HEK293T (cell line): ENCODE measurements at regions not wholly inside any gene's neighbourhood (a gene's known extent, or its start where the extent isn't known, plus 50 kb on each side); places are given as distances from the start of the nearest gene placed in this dataset.

Experiments
- CTCF ChIA-PET: fragments of 350-600 bp; formaldehyde crosslinking; extraction: SDS; loops from one replicate; lab custom pipeline; 2021; ENCODE audit warnings: antibody characterized with exemption, inconsistent platforms; lab: Yijun Ruan, JAX
- POLR2A ChIA-PET: fragments of 350-600 bp; formaldehyde crosslinking; extraction: SDS; loops from one replicate; lab custom pipeline; 2020; ENCODE audit warnings: antibody characterized with exemption, inconsistent platforms; lab: Yijun Ruan, JAX
- DNase-seq: peaks from one replicate; pipeline ENCODE4 v3.0.0; 2012; ENCODE audit warnings: mixed read lengths; ENCODE audit errors: extremely low spot score
- ARNT ChIP-seq: fragments of 450-650 bp; IDR thresholded peaks from 2 replicates; pipeline ENCODE4 v1.6.1; 2017; ENCODE audit warnings: mild to moderate bottlenecking
- BHLHE40 ChIP-seq: fragments of 450-650 bp; IDR thresholded peaks from 2 replicates; pipeline ENCODE4 v1.6.1; 2016; ENCODE audit warnings: mild to moderate bottlenecking, moderate library complexity, borderline replicate concordance
- CTBP1 ChIP-seq: fragments of 450-650 bp; IDR thresholded peaks from 2 replicates; pipeline ENCODE4 v1.6.1; 2016; ENCODE audit warnings: borderline replicate concordance
- ELF4 ChIP-seq: fragments of 450-650 bp; IDR thresholded peaks from 2 replicates; pipeline ENCODE4 v1.6.1; 2017; ENCODE audit warnings: antibody characterized with exemption
- FOXA1 ChIP-seq: fragments of 450-650 bp; IDR thresholded peaks from 2 replicates; pipeline ENCODE4 v1.6.1; 2016; ENCODE audit warnings: mild to moderate bottlenecking
- FOXK2 ChIP-seq: fragments of 450-650 bp; IDR thresholded peaks from 2 replicates; pipeline ENCODE4 v1.6.1; 2016; ENCODE audit warnings: mild to moderate bottlenecking
- FOXM1 ChIP-seq: fragments of 450-650 bp; IDR thresholded peaks from 2 replicates; pipeline ENCODE4 v1.6.1; 2017; ENCODE audit warnings: mild to moderate bottlenecking, borderline replicate concordance
- HDGF ChIP-seq: fragments of 450-650 bp; IDR thresholded peaks from 2 replicates; pipeline ENCODE4 v1.6.1; 2017; ENCODE audit warnings: antibody characterized with exemption, borderline replicate concordance
- L3MBTL2 ChIP-seq: fragments of 450-650 bp; conservative IDR thresholded peaks from 2 replicates; pipeline ENCODE4 v1.6.1; 2016; ENCODE audit warnings: mild to moderate bottlenecking
- LEF1 ChIP-seq: fragments of 450-650 bp; IDR thresholded peaks from 2 replicates; pipeline ENCODE4 v1.6.1; 2017; ENCODE audit warnings: mild to moderate bottlenecking, borderline replicate concordance
- NFRKB ChIP-seq: fragments of 450-650 bp; IDR thresholded peaks from 2 replicates; pipeline ENCODE4 v1.6.1; 2016; ENCODE audit warnings: mild to moderate bottlenecking, moderate library complexity
- SP1 ChIP-seq: fragments of 450-650 bp; IDR thresholded peaks from 2 replicates; pipeline ENCODE4 v1.6.1; 2017
- SUZ12 ChIP-seq: fragments of 450-650 bp; IDR thresholded peaks from 2 replicates; pipeline ENCODE4 v1.6.1; 2016; ENCODE audit warnings: mild to moderate bottlenecking
- TARDBP ChIP-seq: fragments of 450-650 bp; IDR thresholded peaks from 2 replicates; pipeline ENCODE4 v1.6.1; 2016
- ZNF384 ChIP-seq: fragments of 450-650 bp; IDR thresholded peaks from 2 replicates; pipeline ENCODE4 v1.6.1; 2016
- TF ChIP-seq, protein P1 (sequence below): fragments of 450-650 bp; IDR thresholded peaks from 2 replicates; pipeline ENCODE4 v1.6.1; 2016

DNA sequence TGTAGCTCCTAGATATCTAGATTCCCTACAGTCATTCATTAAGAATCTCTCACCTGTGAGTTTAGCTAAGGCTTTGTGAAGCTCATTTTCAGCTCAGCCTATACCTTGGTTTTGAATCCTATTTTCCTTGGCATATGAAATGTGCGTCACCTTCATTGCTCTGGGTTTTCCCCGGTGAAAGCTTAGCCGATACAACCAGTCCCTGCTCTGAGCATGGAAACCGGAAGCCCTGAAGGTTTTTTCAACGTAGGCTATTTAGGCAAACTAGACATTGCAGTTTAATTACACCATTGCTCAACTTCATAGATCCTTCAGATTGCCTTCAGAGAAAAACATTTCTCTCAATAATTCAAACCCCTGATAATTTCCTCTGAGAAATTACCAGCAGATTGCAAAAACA, 206.8 kb upstream of the TPRG1 start:
- no peak for DNase-seq
- ChIA-PET POLR2A (no interaction called here), CTCF (no interaction called here)
- no peak for TF ChIP-seq SP1
- TF ChIP-seq, protein P1, sequence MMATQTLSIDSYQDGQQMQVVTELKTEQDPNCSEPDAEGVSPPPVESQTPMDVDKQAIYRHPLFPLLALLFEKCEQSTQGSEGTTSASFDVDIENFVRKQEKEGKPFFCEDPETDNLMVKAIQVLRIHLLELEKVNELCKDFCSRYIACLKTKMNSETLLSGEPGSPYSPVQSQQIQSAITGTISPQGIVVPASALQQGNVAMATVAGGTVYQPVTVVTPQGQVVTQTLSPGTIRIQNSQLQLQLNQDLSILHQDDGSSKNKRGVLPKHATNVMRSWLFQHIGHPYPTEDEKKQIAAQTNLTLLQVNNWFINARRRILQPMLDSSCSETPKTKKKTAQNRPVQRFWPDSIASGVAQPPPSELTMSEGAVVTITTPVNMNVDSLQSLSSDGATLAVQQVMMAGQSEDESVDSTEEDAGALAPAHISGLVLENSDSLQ, result no peak
- TF ChIP-seq HDGF, result no peak
- TF ChIP-seq TARDBP, result no peak

- ChIA-PET POLR2A (no interaction called here), CTCF (no interaction called here)
- TF ChIP-seq, protein P1, result no peak
- no peak for TF ChIP-seq L3MBTL2
- TF ChIP-seq ARNT, result no peak
- TF ChIP-seq BHLHE40, result no peak
- TF ChIP-seq SUZ12, result no peak
- TF ChIP-seq FOXA1, result no peak
- TF ChIP-seq NFRKB, result no peak
- no peak for TF ChIP-seq ELF4
- TF ChIP-seq FOXK2, result no peak
- no peak for TF ChIP-seq TARDBP
- TF ChIP-seq FOXM1, result no peak
- no peak for TF ChIP-seq SP1
- TF ChIP-seq LEF1, result no peak
- no peak for TF ChIP-seq ZNF384
- TF ChIP-seq CTBP1, result no peak
- DNase-seq, result no peak
Observed at GRCh38 chr3:188972310-188972709, 199.5 kb upstream of the TPRG1 start.

DNA sequence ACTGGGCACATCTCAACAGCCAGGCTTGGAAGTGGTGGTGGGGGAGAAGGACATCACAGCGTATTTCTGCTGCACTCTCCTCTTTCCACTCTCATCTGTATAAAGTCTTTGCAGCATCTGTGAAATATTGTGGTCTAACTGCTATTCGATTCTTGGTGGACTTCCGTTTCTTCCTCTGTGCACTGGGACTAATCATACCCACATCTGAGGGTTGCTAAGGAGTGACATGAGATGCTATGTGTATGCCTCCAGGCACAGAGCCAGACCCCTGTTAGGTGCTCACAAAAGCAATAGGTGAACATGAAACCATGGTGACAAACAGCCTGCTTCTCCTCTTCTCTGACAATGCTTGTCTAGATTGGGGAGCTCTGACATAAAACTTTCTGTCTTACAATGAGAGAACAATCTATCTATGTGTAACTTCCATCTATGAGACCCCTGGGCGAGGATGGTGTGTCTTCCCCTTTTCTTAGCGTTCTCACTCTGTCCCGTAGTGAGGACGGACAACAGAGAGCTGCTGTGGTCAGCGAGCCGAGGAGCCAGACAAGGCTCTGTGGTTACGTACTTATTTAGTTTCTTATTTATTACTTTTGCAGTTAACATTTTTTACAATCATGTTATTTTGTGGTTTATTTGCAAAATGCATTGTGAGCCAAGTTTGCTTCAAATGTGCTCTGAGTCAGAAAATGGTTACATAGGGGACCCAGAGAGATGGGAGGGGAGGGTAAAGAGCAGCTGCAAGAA, 196.7 kb upstream of the TPRG1 start:
- ChIA-PET CTCF (interaction anchor here (0.6 kb wide), 1 partner anchor 10 kb away, joined by 3 read pairs; no protein-coding TSS in a partner anchor), POLR2A (no interaction called here)
- DNase-seq, result no peak
- no peak for TF ChIP-seq LEF1
- no peak for TF ChIP-seq SP1
- no peak for TF ChIP-seq FOXM1
- no peak for TF ChIP-seq FOXK2
- TF ChIP-seq CTBP1, result no peak

DNA sequence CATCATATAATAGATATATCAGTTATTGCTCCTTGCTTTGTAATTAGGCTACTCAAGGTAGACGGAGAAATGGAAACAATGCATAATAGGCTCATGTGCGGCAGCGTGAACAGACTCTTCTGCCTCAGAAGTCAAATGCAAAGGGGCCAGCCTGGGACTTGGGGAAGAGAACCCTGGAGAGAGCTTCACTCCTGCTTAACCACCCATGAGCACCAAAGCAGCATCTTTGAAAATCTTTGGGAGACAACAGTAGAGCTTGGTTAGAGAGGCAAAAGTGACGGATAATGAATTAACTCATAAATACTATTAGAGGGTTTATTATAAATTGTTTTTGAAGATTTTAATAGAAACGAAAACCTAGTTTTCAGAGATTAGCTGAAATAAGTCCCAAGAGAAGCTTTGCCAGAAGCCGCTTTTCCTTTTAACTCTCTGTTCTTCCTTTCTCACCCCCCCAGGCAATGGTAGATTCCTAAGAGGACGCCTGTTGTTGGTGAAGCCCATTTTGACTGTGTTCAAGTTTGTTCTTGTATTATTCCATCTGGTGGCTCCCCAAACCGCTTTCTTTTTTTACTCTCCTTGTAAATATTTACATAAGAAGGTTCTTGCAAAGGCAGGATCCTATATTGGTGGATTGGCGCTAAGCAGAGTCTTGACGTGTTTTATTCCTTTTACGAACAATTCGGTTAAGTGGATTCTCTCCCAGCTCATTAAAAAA, 196.0 kb upstream of the TPRG1 start:
- TF ChIP-seq FOXA1 (no peak), CTBP1 (no peak), HDGF (no peak), FOXK2 (no peak), ZNF384 (no peak), SUZ12 (no peak), NFRKB (no peak), ARNT (no peak), SP1 (no peak), ELF4 (no peak), L3MBTL2 (no peak), BHLHE40 (no peak), LEF1 (no peak), FOXM1 (no peak), TARDBP (no peak)
- TF ChIP-seq, protein P1, result no peak
- ChIA-PET CTCF (interaction anchor here (0.6 kb wide), 1 partner anchor 9 kb away, joined by 3 read pairs; no protein-coding TSS in a partner anchor), POLR2A (no interaction called here)
- no peak for DNase-seq

GRCh38 chr3:188976407-188976806, 195.4 kb upstream of the TPRG1 start:
- POLR2A ChIA-PET, result no interaction called here
- CTCF ChIA-PET, result no interaction called here
- TF ChIP-seq FOXK2, result no peak
- TF ChIP-seq, protein P1, result no peak
- no peak for TF ChIP-seq FOXM1
- no peak for TF ChIP-seq FOXA1
- no peak for TF ChIP-seq ELF4
- DNase-seq, result no peak
